ENCODE measurements at regions not wholly inside any gene's neighbourhood (a gene's known extent, or its start where the extent isn't known, plus 50 kb on each side); places are given as distances from the start of the nearest gene placed in this dataset.
"Not testable (repeated sequence)": the region's sequence is repeated elsewhere in the genome, so short reads cannot be mapped to it uniquely, and the experiment has no call there.

DNA sequence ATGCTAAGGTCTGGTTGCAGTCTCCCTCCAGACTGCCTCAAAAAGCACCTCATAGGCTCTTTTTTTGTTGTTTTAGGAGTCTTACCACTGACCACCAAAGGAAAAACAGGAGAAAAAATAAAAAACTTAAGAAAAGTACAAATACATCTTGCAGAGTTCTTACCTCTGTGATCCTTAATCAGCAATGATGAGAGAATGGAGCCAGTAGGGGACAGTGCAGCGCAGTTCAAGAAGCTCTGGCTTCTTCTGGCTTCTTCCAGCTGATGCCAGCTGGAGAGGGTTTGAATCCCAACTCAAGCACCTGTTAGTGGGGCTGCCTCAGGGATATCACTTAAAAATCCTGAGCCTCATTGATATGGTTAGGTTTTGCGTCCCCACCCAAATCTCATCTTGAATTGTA lies 223.3 kb upstream of the ISX start:
- ChIA-PET POLR2A (no interaction called here), CTCF (no interaction called here)
- WGBS (ENCODE audit: insufficient coverage): 70% methylated on average over 1 of the region's 2 CpGs
- Histone ChIP-seq H2AFZ (ENCODE audit: insufficient read depth, low read depth, low read length, poor library complexity, severe bottlenecking) (no peak overlapping the region), H3K4me1 (ENCODE audit: control insufficient read depth in 2 of 2, insufficient read depth in 2 of 2, low read length in 2 of 2) (no peaks in the 10 kb centered on the region), H4K20me1 (ENCODE audit: control insufficient read depth, insufficient read depth, low read length, poor library complexity, severe bottlenecking) (no peaks in the 10 kb centered on the region), H3K4me3 (ENCODE audit: control extremely low read depth in 1 of 5, extremely low read depth in 1 of 5, insufficient read depth in 1 of 5, low read depth in 2 of 5, low read length in 4 of 5) (no peak overlapping the region), H3K27me3 (replicated peaks in 1 of 4; ENCODE audit: control extremely low read depth in 1 of 4, control insufficient read depth in 3 of 4, insufficient read depth in 4 of 4, low read length in 3 of 4) (no peaks in the 10 kb centered on the region), H3K79me2 (ENCODE audit: control insufficient read depth, insufficient read depth, low read length) (no peaks in the 10 kb centered on the region), H3K36me3 (replicated peaks in 1 of 2; ENCODE audit: control extremely low read depth in 1 of 2, control insufficient read depth in 1 of 2, extremely low read depth in 1 of 2, insufficient read depth in 2 of 2, low read length in 1 of 2) (no peaks in the 10 kb centered on the region), H3K9ac (ENCODE audit: low read length) (no peak overlapping the region), H3K27ac (ENCODE audit: low read length in 2 of 2) (no peak overlapping the region), H3K4me2 (replicated peaks; ENCODE audit: low read depth, low read length, poor library complexity, severe bottlenecking) (no peak overlapping the region), H3K9me3 (ENCODE audit: control extremely low read depth in 1 of 3, control insufficient read depth in 2 of 3, insufficient read depth in 1 of 3, low read length in 2 of 3) (no peaks in the 10 kb centered on the region)
- intact Hi-C loops (cut with micrococcal nuclease): no loop called here
- no peak for DNase-seq
- peaks cover 3% of the 10 kb centered on the region for H3K9me3 Mint-ChIP-seq (ENCODE audit: insufficient read depth)
- no peak overlapping the region for H3K27ac Mint-ChIP-seq
- H3K4me1 Mint-ChIP-seq: no peaks in the 10 kb centered on the region
- no peak for TF ChIP-seq EZH2 (IDR thresholded peaks at IDR 0.05; ENCODE audit: borderline replicate concordance, insufficient read depth, low read depth, low read length, poor library complexity, severe bottlenecking)
- TF ChIP-seq, protein P1, sequence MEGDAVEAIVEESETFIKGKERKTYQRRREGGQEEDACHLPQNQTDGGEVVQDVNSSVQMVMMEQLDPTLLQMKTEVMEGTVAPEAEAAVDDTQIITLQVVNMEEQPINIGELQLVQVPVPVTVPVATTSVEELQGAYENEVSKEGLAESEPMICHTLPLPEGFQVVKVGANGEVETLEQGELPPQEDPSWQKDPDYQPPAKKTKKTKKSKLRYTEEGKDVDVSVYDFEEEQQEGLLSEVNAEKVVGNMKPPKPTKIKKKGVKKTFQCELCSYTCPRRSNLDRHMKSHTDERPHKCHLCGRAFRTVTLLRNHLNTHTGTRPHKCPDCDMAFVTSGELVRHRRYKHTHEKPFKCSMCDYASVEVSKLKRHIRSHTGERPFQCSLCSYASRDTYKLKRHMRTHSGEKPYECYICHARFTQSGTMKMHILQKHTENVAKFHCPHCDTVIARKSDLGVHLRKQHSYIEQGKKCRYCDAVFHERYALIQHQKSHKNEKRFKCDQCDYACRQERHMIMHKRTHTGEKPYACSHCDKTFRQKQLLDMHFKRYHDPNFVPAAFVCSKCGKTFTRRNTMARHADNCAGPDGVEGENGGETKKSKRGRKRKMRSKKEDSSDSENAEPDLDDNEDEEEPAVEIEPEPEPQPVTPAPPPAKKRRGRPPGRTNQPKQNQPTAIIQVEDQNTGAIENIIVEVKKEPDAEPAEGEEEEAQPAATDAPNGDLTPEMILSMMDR (IDR thresholded peaks at IDR 0.05): no peak
- H3K4me3 Mint-ChIP-seq: no peak overlapping the region
- ATAC-seq (ENCODE audit: low read depth): no peak
- peaks cover 12% of the 10 kb centered on the region for H3K27me3 Mint-ChIP-seq

DNA sequence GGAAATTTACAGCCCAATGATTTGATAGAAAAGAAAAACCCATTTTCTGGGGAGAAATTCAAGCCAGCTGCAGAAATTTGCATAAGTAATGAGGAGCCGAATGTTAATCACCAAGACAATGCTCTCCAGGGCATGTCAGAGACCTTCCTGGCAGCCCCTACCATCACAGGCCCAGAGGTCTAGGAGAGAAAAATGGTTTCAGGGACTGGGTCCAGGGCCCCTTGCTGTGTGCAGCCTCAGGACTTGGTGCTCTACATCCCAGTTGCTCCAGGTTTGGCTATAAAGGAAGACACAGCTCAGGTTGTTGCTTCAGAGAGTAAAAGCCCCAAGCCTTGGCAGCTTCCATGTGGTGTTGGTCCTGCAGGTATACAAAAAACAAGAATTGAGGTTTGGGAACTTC lies 222.2 kb upstream of the ISX start:
- H3K4me1 ChIP-seq (ENCODE audit: control insufficient read depth in 2 of 2, insufficient read depth in 2 of 2, low read length in 2 of 2); H3K4me2 ChIP-seq (replicated peaks; ENCODE audit: low read depth, low read length, poor library complexity, severe bottlenecking); H3K27ac ChIP-seq (ENCODE audit: low read length in 2 of 2); H2AFZ ChIP-seq (ENCODE audit: insufficient read depth, low read depth, low read length, poor library complexity, severe bottlenecking); H3K4me3 Mint-ChIP-seq; H3K36me3 ChIP-seq (replicated peaks in 1 of 2; ENCODE audit: control extremely low read depth in 1 of 2, control insufficient read depth in 1 of 2, extremely low read depth in 1 of 2, insufficient read depth in 2 of 2, low read length in 1 of 2); CTCF ChIA-PET; DNase-seq; ATAC-seq (ENCODE audit: low read depth); H3K4me1 Mint-ChIP-seq; H3K27me3 ChIP-seq (replicated peaks in 1 of 4; ENCODE audit: control extremely low read depth in 1 of 4, control insufficient read depth in 3 of 4, insufficient read depth in 4 of 4, low read length in 3 of 4); H4K20me1 ChIP-seq (ENCODE audit: control insufficient read depth, insufficient read depth, low read length, poor library complexity, severe bottlenecking); H3K4me3 ChIP-seq (ENCODE audit: control extremely low read depth in 1 of 5, extremely low read depth in 1 of 5, insufficient read depth in 1 of 5, low read depth in 2 of 5, low read length in 4 of 5); POLR2A ChIA-PET; H3K79me2 ChIP-seq (ENCODE audit: control insufficient read depth, insufficient read depth, low read length); intact Hi-C loops (cut with micrococcal nuclease); H3K9me3 ChIP-seq (ENCODE audit: control extremely low read depth in 1 of 3, control insufficient read depth in 2 of 3, insufficient read depth in 1 of 3, low read length in 2 of 3); H3K9me3 Mint-ChIP-seq (ENCODE audit: insufficient read depth); H3K9ac ChIP-seq (ENCODE audit: low read length); H3K27ac Mint-ChIP-seq: not testable (repeated sequence)
- peaks cover 12% of the 10 kb centered on the region for H3K27me3 Mint-ChIP-seq
- WGBS (ENCODE audit: insufficient coverage): no CpG with 5 or more reads among the region's 1 CpG

Measured in B cell (primary cell).